Fibroblast of mammary gland (primary cell): ENCODE measurements at regions not wholly inside any gene's neighbourhood (a gene's known extent, or its start where the extent isn't known, plus 50 kb on each side); places are given as distances from the start of the nearest gene placed in this dataset.

Experiments
- DNase-seq: peaks from one replicate; pipeline ENCODE4 v3.0.0-alpha.2; 2010; ENCODE audit warnings: low read depth
- H3K4me3 ChIP-seq: 2 replicates; pipeline ENCODE4 v1.5.1; 2011; ENCODE audit warnings: low read depth, mild to moderate bottlenecking, low read length, moderate library complexity; ENCODE audit not compliant: control insufficient read depth
- TF ChIP-seq, protein P1 (sequence below): conservative IDR thresholded peaks from 2 replicates; pipeline ENCODE4 v1.5.1; 2011; ENCODE audit warnings: low read depth, low read length, inconsistent platforms; ENCODE audit not compliant: control insufficient read depth, insufficient read depth

DNA sequence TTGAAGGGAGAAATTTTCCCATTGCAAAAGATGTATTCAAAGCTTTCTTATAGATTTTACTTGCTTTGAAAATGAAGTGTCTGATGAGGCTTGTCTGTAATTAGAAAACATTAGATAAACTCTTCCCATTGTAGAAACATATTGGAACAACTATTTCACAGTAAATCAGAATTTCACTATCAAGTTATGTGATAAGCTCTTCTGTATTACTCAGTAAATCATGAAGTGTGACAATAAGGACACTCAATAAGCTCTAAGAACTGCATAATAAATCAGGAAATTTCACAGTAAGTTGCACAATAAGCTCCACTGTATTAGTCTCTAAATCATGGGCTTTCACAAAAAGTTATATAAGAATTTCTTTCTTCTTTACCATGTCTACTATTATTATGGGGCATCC is 1546.6 kb downstream of the SLITRK5 start:
- TF ChIP-seq, protein P1, sequence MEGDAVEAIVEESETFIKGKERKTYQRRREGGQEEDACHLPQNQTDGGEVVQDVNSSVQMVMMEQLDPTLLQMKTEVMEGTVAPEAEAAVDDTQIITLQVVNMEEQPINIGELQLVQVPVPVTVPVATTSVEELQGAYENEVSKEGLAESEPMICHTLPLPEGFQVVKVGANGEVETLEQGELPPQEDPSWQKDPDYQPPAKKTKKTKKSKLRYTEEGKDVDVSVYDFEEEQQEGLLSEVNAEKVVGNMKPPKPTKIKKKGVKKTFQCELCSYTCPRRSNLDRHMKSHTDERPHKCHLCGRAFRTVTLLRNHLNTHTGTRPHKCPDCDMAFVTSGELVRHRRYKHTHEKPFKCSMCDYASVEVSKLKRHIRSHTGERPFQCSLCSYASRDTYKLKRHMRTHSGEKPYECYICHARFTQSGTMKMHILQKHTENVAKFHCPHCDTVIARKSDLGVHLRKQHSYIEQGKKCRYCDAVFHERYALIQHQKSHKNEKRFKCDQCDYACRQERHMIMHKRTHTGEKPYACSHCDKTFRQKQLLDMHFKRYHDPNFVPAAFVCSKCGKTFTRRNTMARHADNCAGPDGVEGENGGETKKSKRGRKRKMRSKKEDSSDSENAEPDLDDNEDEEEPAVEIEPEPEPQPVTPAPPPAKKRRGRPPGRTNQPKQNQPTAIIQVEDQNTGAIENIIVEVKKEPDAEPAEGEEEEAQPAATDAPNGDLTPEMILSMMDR, result no peak
- H3K4me3 ChIP-seq, result no peak overlapping the region
- DNase-seq, result no peak

DNA sequence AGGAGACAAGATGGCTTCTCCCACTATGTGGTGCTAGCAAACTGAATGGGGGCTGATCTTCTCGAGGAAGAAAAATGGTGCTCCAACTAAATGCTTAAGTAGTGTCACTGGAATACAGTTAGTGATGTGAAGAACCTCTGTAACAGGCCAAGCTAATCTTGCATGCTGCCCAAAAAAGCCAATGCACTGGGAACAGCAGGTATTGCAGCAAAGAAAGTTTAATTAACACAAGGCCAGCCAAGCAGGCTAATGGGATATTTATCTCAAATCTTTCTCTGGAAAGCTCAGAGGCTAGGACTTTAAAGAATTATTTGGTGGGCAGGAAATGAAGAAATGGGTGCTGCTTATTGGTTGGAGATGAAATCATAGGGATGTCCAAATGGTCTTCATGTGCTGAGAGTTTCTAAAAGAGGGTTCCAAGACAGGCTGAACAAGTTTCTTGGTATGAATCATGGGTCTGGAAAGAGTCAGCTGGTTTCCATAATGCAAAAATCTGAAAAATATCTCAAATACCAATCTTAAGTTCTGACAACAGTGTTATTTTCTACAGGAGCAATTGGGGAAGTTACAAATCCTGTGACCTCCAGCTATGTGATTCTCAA is 1550.5 kb downstream of the SLITRK5 start:
- H3K4me3 ChIP-seq, result no peak overlapping the region
- TF ChIP-seq, protein P1, result no peak
- no peak for DNase-seq

DNA sequence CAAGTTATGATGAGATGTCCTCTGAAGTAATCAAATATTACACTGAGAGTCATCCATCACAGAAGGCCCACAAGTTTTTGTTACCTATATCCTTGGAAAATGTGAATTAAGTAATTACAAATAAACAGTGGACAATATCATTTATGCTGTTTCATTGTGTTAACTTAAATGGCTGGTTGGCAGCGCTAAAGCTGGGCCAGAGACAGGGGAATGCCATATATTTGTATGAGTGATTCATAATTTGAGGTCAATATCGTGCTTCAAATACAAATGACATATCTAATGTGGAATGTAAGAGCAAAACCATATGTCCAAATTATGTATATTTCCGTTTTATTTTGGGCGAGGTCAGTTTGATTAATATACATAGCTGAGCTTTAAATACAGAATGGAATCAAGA is 1556.2 kb downstream of the SLITRK5 start:
- DNase-seq, result peak; percentile 0
- no peak overlapping the region for H3K4me3 ChIP-seq
- TF ChIP-seq, protein P1, result no peak

DNA sequence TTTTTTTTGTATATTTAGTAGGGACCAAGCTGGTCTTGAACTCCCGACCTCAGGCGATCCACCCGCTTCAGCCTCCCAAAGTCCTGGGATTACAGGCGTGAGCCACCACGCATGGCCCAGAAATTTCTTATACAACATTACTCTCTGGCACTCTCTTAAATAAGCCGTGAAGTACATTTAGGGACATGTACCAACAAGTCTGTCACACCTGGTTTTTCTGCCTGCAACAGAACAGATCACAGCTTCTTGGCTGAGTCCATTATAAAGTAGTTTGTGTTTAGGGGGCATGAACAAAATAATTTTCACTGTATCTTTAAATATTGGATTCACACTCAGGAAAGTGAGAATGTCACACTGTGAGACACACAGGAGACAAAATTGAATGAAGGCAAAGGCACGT is 1567.3 kb downstream of the SLITRK5 start:
- no peak overlapping the region for H3K4me3 ChIP-seq
- TF ChIP-seq, protein P1, result no peak
- no peak for DNase-seq

DNA sequence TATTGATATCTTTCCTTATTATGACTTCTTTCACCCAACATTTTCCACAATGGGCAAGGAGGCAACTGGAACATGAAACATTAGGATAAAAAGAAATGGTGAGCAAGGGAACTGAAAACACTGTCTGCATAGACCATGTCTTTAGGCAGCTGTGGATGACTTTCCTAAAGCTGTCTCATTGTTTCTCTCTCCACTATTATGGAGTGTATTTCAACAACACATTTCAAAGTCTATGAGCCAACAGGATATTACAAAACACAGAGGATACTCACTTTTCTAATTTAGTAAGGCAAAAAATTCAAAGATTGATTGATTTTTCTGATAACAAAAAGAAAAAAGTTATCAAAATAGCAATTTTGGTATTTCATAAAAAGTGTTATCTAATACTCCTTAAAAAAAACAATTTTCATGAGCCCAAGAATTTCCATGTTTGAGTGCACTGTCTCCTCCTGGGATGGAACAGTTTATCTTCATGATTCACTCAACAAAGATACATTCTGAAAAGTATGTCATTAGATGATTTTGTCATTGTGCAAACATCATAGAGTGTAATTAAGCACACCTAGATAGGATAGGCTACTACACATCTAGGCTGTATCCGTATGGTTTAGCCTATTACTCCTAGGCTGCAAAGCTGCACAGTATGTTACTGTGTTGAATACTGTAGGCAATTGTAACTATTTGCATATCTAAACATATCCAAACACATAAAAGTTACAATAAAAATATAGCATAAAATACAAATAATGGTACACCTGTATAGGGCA is 1568.4 kb downstream of the SLITRK5 start:
- no peak overlapping the region for H3K4me3 ChIP-seq
- TF ChIP-seq, protein P1, result no peak
- no peak for DNase-seq

DNA sequence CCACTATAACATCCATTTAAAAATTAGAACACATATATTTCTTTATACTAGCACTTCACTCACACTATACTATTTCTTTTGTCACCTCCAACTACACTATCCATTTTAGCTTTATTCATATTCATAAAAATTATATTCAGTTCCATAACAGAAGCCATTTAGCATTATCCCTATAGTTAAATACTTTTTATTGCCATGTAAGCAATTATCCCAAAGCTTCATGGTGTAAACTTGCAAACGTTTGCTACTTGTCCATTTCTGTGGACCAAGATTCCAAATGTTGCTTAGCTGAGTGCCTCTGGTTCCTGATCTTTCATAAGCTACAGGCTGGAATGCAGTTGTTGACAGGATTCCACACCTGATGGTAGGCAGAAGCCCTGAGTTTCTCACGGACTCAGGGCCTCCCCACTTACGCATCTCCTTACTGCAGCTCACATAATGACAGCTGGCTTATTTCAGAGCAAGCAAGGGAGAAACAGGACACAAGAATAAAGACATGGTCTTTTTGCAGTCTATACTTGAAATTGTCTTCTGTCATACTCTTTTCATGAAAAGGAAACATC is 1584.8 kb downstream of the SLITRK5 start:
- DNase-seq, result no peak
- H3K4me3 ChIP-seq, result no peak overlapping the region
- TF ChIP-seq, protein P1, result no peak
